K562 (cell line): ENCODE measurements at regions not wholly inside any gene's neighbourhood (a gene's known extent, or its start where the extent isn't known, plus 50 kb on each side); places are given as distances from the start of the nearest gene placed in this dataset.

Source experiments
- ATAC-seq: fragments of 200-7000 bp; cut with Tn5 transposase; 3 replicates; pipeline ENCODE4 v1.9.1; 2020; ENCODE audit warnings: moderate library complexity
- BruUV-seq: library from RNA; stranded (reverse); fragments of 400-500 nt; replicated peaks from 2 replicates; lab custom pipeline; 2021; lab: Mats Ljungman, UMichigan
- CTCF ChIA-PET: fragments of 300-600 bp; formaldehyde crosslinking; extraction: SDS; loops from one replicate; lab custom pipeline; 2021; ENCODE audit warnings: low intra/inter-chr PET ratio; lab: Yijun Ruan, JAX
- POLR2A ChIA-PET: fragments of 300-600, 350-650 bp; sonication (Branson Sonifier 250); formaldehyde crosslinking; extraction: SDS; loops from one replicate; lab custom pipeline; 2021; ENCODE audit warnings: antibody characterized with exemption, inconsistent platforms; lab: Yijun Ruan, JAX
- DNase-seq, 4 experiments: peaks; one replicate each; pipeline versions ENCODE4 v3.0.0 to v3.0.0-alpha.2; 2011 to 2018; ENCODE audit warnings: low spot score in 3 of 4, mixed read lengths in 3 of 4; ENCODE audit errors: extremely low read depth in 1 of 4
- FAIRE-seq: peaks from 2 replicates; lab custom pipeline; 2011; peaks lifted over from hg19 to GRCh38; lab: Jason Lieb, UNC
- H2AFZ ChIP-seq: 2 replicates; pipeline ENCODE4 v1.6.0; 2011; ENCODE audit warnings: low read depth, low read length, control low read depth, inconsistent platforms
- H3K27ac ChIP-seq: fragments of 200-600 bp; 3 replicates; pipeline ENCODE4 v1.8.0; 2011; ENCODE audit warnings: low read depth, mild to moderate bottlenecking, control low read depth, inconsistent platforms, low read length, moderate library complexity, mixed read lengths; ENCODE audit errors: extremely low read depth
- H3K27me3 ChIP-seq, 2 experiments: fragments of 300-600 bp in 1 of 2; 2 replicates in 1 of 2; 3 replicates in 1 of 2; pipeline versions ENCODE4 v1.6.0 to v1.8.0; 2011; ENCODE audit warnings: inconsistent platforms in 2 of 2, low read length in 2 of 2, mild to moderate bottlenecking in 1 of 2, mixed read lengths in 1 of 2, moderate library complexity in 1 of 2; ENCODE audit not compliant: control insufficient read depth in 2 of 2, insufficient read depth in 2 of 2
- H3K36me3 ChIP-seq: fragments of 300-600 bp; 3 replicates; pipeline ENCODE4 v1.8.0; 2011; ENCODE audit warnings: mild to moderate bottlenecking, low read length, inconsistent platforms; ENCODE audit not compliant: control insufficient read depth, insufficient read depth
- H3K4me1 ChIP-seq, 2 experiments: fragments of 200-600 bp in 1 of 2; replicated peaks in 1 of 2; 2 replicates in 1 of 2; 3 replicates in 1 of 2; pipeline versions ENCODE4 v1.5.1 to v1.8.0; 2011; ENCODE audit warnings: inconsistent platforms in 2 of 2, low read length in 2 of 2, mild to moderate bottlenecking in 1 of 2, mixed read lengths in 1 of 2, moderate library complexity in 1 of 2; ENCODE audit not compliant: control insufficient read depth in 2 of 2, insufficient read depth in 2 of 2
- H3K4me2 ChIP-seq: 2 replicates; pipeline ENCODE4 v1.6.1; 2011; ENCODE audit warnings: low read length, control low read depth, inconsistent platforms, mixed read lengths; ENCODE audit not compliant: insufficient read depth
- H3K4me3 ChIP-seq: fragments of 200-600 bp; sonication (generic), shearing (Covaris generic); 2 replicates; pipeline ENCODE4 v1.5.1; 2016; ENCODE audit warnings: control low read depth, inconsistent platforms
- H3K79me2 ChIP-seq: fragments of 200-600 bp; 3 replicates; pipeline ENCODE4 v1.8.0; 2011; ENCODE audit warnings: low read length, inconsistent platforms; ENCODE audit not compliant: control insufficient read depth, insufficient read depth
- H3K9ac ChIP-seq, 2 experiments: 2 replicates each; pipeline versions ENCODE4 v1.6.0 to v1.6.1; 2011; ENCODE audit warnings: low read depth in 2 of 2, low read length in 2 of 2, control low read depth in 1 of 2, inconsistent platforms in 1 of 2, mild to moderate bottlenecking in 1 of 2, mixed read lengths in 1 of 2; ENCODE audit not compliant: insufficient read depth in 1 of 2
- H3K9me1 ChIP-seq: one replicate; pipeline ENCODE4 v1.6.0; 2011; ENCODE audit warnings: inconsistent platforms, mild to moderate bottlenecking, low read length, moderate library complexity; ENCODE audit not compliant: control insufficient read depth, insufficient read depth
- H3K9me3 ChIP-seq: replicated peaks from 2 replicates; pipeline ENCODE4 v1.5.1; 2011; ENCODE audit warnings: low read depth, low read length, inconsistent platforms; ENCODE audit not compliant: control insufficient read depth, insufficient read depth
- H4K20me1 ChIP-seq: replicated peaks from 2 replicates; pipeline ENCODE4 v1.6.1; 2011; ENCODE audit warnings: low read length, inconsistent platforms, mixed read lengths; ENCODE audit not compliant: control insufficient read depth, insufficient read depth
- HNRNPL ChIP-seq: fragments of 200-400 bp; formaldehyde crosslinking; IDR thresholded peaks from 2 replicates; pipeline ENCODE4 v1.6.1; 2017; ENCODE audit warnings: low read depth, mild to moderate bottlenecking, low read length
- NFATC3 ChIP-seq: fragments of 450-650 bp; IDR thresholded peaks from 2 replicates; pipeline ENCODE4 v1.6.1; 2017; ENCODE audit warnings: mild to moderate bottlenecking
- RCOR1 ChIP-seq, 2 experiments: IDR thresholded peaks; 2 replicates each; pipeline ENCODE4 v1.6.1; 2012; ENCODE audit warnings: low read depth in 2 of 2, low read length in 2 of 2, borderline replicate concordance in 1 of 2, improper control_type of control experiment in 1 of 2
- TEAD2 ChIP-seq: fragments of 450-650 bp; IDR thresholded peaks from 2 replicates; pipeline ENCODE4 v1.6.1; 2016; ENCODE audit warnings: missing genetic modification characterization, control low read depth, missing compliant biosample characterization
- ZBTB11 ChIP-seq, 3 experiments: fragments of 200-800 bp in 1 of 3; fragments of 250-450 bp in 1 of 3; fragments of 450-650 bp in 1 of 3; sonication (Bioruptor Pico) in 1 of 3; sonication (Bioruptor generic) in 1 of 3; formaldehyde crosslinking in 1 of 3; IDR thresholded peaks; 2 replicates each; pipeline versions ENCODE4 v1.6.1 to v1.8.0; 2016 to 2022; ENCODE audit warnings: mild to moderate bottlenecking in 2 of 3, missing genetic modification characterization in 2 of 3, missing compliant biosample characterization in 1 of 3, moderate library complexity in 1 of 3
- WGBS: fragments of 100-300 bp; shearing (Covaris generic); methylation state at CpG from one replicate; pipeline ENCODE4 v1.1.6; 2016; ENCODE audit warnings: low coverage, mixed read lengths; ENCODE audit not compliant: insufficient coverage; ENCODE audit errors: missing lambda C conversion rate; 5-methylcytosine and 5-hydroxymethylcytosine counted together
- in situ Hi-C: fragments of 300-500 bp; cut with MboI; formaldehyde crosslinking; loops from 4 replicates; pipeline ENCODE4 v1.15.0; 2018; ENCODE audit warnings: inconsistent platforms, mixed read lengths
- intact Hi-C: fragments of 100-400 bp; cut with micrococcal nuclease; formaldehyde crosslinking; loops from 2 replicates; pipeline ENCODE4 v1.14.2; 2022
- TF ChIP-seq, protein P1 (sequence below): sonication (generic); formaldehyde crosslinking; IDR thresholded peaks from 2 replicates; pipeline ENCODE4 v1.8.0; 2022; ENCODE audit warnings: mild to moderate bottlenecking, missing genetic modification reagents
- TF ChIP-seq, protein P2 (sequence below): fragments of 450-650 bp; formaldehyde crosslinking; IDR thresholded peaks from 2 replicates; pipeline ENCODE4 v1.4.0; 2020; ENCODE audit warnings: mild to moderate bottlenecking, moderate library complexity
- TF ChIP-seq, protein P3 (sequence below): fragments of 250-450 bp; sonication (Bioruptor Pico); IDR thresholded peaks from 2 replicates; pipeline ENCODE4 v1.4.0; 2020

GRCh38 chr11:80390505-80390904 is 949.7 kb upstream of the TENM4 start (continued):
- TF ChIP-seq, protein P1, sequence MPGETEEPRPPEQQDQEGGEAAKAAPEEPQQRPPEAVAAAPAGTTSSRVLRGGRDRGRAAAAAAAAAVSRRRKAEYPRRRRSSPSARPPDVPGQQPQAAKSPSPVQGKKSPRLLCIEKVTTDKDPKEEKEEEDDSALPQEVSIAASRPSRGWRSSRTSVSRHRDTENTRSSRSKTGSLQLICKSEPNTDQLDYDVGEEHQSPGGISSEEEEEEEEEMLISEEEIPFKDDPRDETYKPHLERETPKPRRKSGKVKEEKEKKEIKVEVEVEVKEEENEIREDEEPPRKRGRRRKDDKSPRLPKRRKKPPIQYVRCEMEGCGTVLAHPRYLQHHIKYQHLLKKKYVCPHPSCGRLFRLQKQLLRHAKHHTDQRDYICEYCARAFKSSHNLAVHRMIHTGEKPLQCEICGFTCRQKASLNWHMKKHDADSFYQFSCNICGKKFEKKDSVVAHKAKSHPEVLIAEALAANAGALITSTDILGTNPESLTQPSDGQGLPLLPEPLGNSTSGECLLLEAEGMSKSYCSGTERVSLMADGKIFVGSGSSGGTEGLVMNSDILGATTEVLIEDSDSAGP, result no peak
- TF ChIP-seq NFATC3 (no peak), HNRNPL (no peak), RCOR1 (IDR thresholded peaks at IDR 0.05; ENCODE audit: borderline replicate concordance in 1 of 2, low read depth in 2 of 2, low read length in 2 of 2) (no peak)
- TF ChIP-seq, protein P2, sequence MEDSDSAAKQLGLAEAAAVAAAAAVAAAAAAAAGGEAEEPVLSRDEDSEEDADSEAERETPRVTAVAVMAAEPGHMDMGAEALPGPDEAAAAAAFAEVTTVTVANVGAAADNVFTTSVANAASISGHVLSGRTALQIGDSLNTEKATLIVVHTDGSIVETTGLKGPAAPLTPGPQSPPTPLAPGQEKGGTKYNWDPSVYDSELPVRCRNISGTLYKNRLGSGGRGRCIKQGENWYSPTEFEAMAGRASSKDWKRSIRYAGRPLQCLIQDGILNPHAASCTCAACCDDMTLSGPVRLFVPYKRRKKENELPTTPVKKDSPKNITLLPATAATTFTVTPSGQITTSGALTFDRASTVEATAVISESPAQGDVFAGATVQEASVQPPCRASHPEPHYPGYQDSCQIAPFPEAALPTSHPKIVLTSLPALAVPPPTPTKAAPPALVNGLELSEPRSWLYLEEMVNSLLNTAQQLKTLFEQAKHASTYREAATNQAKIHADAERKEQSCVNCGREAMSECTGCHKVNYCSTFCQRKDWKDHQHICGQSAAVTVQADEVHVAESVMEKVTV (CRISPR knock-in tag), result no peak

DNA sequence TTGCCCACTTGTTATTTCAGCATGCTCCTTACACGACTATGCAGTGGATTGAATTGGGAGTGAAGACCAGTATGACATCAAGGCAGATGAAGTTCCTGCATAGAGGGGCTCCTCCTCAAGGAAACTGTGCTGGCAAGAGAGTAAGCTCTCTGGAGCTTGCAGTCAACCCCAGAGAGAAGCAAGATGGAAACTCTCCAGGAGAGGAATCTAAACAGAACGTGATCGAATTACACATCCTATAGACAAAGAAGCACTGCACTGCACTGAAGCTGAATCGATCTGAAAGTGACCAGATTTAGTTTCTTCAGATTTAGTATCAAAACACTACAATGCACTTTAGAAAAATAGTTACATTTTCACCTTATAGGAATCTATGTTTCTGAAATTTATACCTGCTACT is 947.7 kb upstream of the TENM4 start:
- Histone ChIP-seq H3K4me3 (no peak overlapping the region), H3K4me2 (no peak overlapping the region), H3K9me1 (no peaks in the 10 kb centered on the region), H3K36me3 (no peaks in the 10 kb centered on the region), H2AFZ (no peak overlapping the region), H3K79me2 (no peaks in the 10 kb centered on the region), H3K4me1 (no peaks in the 10 kb centered on the region), H4K20me1 (no peaks in the 10 kb centered on the region), H3K27ac (no peak overlapping the region), H3K9ac (no peak overlapping the region), H3K27me3 (no peaks in the 10 kb centered on the region), H3K9me3 (no peaks in the 10 kb centered on the region)
- ChIA-PET POLR2A (no interaction called here), CTCF (no interaction called here)
- intact Hi-C loops, result no loop called here
- 0% methylated on average over 4 of the region's 4 CpGs for WGBS
- ATAC-seq, result no peak
- no peak for FAIRE-seq
- in situ Hi-C loops, result no loop called here
- no TSS peak for BruUV-seq
- no peak for DNase-seq
- TF ChIP-seq TEAD2 (no peak), ZBTB11 (CRISPR knock-in tag; IDR thresholded peaks at IDR 0.05) (no peak)
- TF ChIP-seq, protein P3, sequence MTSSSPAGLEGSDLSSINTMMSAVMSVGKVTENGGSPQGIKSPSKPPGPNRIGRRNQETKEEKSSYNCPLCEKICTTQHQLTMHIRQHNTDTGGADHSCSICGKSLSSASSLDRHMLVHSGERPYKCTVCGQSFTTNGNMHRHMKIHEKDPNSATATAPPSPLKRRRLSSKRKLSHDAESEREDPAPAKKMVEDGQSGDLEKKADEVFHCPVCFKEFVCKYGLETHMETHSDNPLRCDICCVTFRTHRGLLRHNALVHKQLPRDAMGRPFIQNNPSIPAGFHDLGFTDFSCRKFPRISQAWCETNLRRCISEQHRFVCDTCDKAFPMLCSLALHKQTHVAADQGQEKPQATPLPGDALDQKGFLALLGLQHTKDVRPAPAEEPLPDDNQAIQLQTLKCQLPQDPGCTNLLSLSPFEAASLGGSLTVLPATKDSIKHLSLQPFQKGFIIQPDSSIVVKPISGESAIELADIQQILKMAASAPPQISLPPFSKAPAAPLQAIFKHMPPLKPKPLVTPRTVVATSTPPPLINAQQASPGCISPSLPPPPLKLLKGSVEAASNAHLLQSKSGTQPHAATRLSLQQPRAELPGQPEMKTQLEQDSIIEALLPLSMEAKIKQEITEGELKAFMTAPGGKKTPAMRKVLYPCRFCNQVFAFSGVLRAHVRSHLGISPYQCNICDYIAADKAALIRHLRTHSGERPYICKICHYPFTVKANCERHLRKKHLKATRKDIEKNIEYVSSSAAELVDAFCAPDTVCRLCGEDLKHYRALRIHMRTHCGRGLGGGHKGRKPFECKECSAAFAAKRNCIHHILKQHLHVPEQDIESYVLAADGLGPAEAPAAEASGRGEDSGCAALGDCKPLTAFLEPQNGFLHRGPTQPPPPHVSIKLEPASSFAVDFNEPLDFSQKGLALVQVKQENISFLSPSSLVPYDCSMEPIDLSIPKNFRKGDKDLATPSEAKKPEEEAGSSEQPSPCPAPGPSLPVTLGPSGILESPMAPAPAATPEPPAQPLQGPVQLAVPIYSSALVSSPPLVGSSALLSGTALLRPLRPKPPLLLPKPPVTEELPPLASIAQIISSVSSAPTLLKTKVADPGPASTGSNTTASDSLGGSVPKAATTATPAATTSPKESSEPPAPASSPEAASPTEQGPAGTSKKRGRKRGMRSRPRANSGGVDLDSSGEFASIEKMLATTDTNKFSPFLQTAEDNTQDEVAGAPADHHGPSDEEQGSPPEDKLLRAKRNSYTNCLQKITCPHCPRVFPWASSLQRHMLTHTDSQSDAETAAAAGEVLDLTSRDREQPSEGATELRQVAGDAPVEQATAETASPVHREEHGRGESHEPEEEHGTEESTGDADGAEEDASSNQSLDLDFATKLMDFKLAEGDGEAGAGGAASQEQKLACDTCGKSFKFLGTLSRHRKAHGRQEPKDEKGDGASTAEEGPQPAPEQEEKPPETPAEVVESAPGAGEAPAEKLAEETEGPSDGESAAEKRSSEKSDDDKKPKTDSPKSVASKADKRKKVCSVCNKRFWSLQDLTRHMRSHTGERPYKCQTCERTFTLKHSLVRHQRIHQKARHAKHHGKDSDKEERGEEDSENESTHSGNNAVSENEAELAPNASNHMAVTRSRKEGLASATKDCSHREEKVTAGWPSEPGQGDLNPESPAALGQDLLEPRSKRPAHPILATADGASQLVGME (CRISPR knock-in tag), result no peak
